T-cell (primary cell): ENCODE measurements at regions not wholly inside any gene's neighbourhood (a gene's known extent, or its start where the extent isn't known, plus 50 kb on each side); places are given as distances from the start of the nearest gene placed in this dataset.

Source experiments
- ATAC-seq, 4 experiments: fragments of 200-7000 bp in 3 of 4; fragments of 150-1000 bp in 1 of 4; cut with Tn5 transposase; replicated peaks in 1 of 4; 1 replicate in 3 of 4; 2 replicates in 1 of 4; pipeline ENCODE4 v1.10.0; 2021; ENCODE audit warnings: moderate library complexity in 3 of 4, mild to moderate bottlenecking in 2 of 4, moderate number of reproducible peaks in 1 of 4
- CTCF ChIA-PET, 2 donors: fragments of 300-600 bp; sonication (Branson Sonifier 250); formaldehyde crosslinking; loops; one replicate each; lab custom pipeline; 2022; ENCODE audit warnings: antibody characterized with exemption in 2 of 2; lab: Charles Lee
- POLR2A ChIA-PET, 2 donors: fragments of 300-600 bp; sonication (Branson Sonifier 250); formaldehyde crosslinking; loops; one replicate each; lab custom pipeline; 2022; ENCODE audit warnings: antibody characterized with exemption in 2 of 2; lab: Charles Lee
- DNase-seq, 35 experiments: peaks; one replicate each; pipeline versions ENCODE4 v3.0.0 to v3.0.0-alpha.2; 2013 to 2023
- H3K27ac ChIP-seq: one replicate; pipeline ENCODE4 v1.5.1; 2013; ENCODE audit warnings: low read length
- H3K27me3 ChIP-seq, 2 experiments: replicated peaks in 1 of 2; 1 replicate in 1 of 2; 2 replicates in 1 of 2; pipeline versions ENCODE4 v1.6.1 to v1.7.0; 2013; ENCODE audit warnings: low read length in 1 of 2, mixed read lengths in 1 of 2; ENCODE audit not compliant: control insufficient read depth in 2 of 2, insufficient read depth in 2 of 2; ENCODE audit errors: extremely low read depth in 1 of 2
- H3K36me3 ChIP-seq, 2 donors: 1 replicate in 1 of 2; 2 replicates in 1 of 2; pipeline versions ENCODE4 v1.6.1 to v1.7.0; 2013; ENCODE audit warnings: low read length in 1 of 2; ENCODE audit not compliant: control insufficient read depth in 2 of 2, insufficient read depth in 1 of 2; ENCODE audit errors: extremely low read depth in 1 of 2
- H3K4me1 ChIP-seq, 2 experiments: 1 replicate in 1 of 2; 2 replicates in 1 of 2; pipeline versions ENCODE4 v1.6.1 to v1.7.0; 2013; ENCODE audit warnings: low read length in 2 of 2, mixed read lengths in 1 of 2; ENCODE audit not compliant: insufficient read depth in 2 of 2, control insufficient read depth in 1 of 2; ENCODE audit errors: extremely low read depth in 1 of 2
- H3K4me3 ChIP-seq, 2 donors: 1 replicate in 1 of 2; 2 replicates in 1 of 2; pipeline versions ENCODE4 v1.5.1 to v1.7.0; 2013; ENCODE audit warnings: mild to moderate bottlenecking in 2 of 2, low read length in 1 of 2, moderate library complexity in 1 of 2; ENCODE audit not compliant: control insufficient read depth in 1 of 2; ENCODE audit errors: extremely low read depth in 1 of 2
- H3K9me3 ChIP-seq: 2 replicates; pipeline ENCODE4 v1.7.0; 2013
- H3K27ac Mint-ChIP-seq, 2 donors: one replicate each; pipeline ENCODE4 v1.8.0; 2020 to 2021; ENCODE audit warnings: mild to moderate bottlenecking in 2 of 2, mixed read lengths in 2 of 2
- H3K27me3 Mint-ChIP-seq, 2 donors: one replicate each; pipeline ENCODE4 v1.8.0; 2021 to 2022; ENCODE audit warnings: mixed read lengths in 2 of 2
- H3K36me3 Mint-ChIP-seq: one replicate; pipeline ENCODE4 v1.8.0; 2021; ENCODE audit warnings: mixed read lengths
- H3K4me1 Mint-ChIP-seq, 3 donors: one replicate each; pipeline ENCODE4 v1.8.0; 2020 to 2022; ENCODE audit warnings: mixed read lengths in 3 of 3, mild to moderate bottlenecking in 1 of 3
- H3K4me3 Mint-ChIP-seq, 3 donors: one replicate each; pipeline ENCODE4 v1.8.0; 2020 to 2022; ENCODE audit warnings: mild to moderate bottlenecking in 3 of 3, mixed read lengths in 3 of 3, moderate library complexity in 3 of 3
- H3K9me3 Mint-ChIP-seq, 3 donors: one replicate each; pipeline ENCODE4 v1.8.0; 2020 to 2022; ENCODE audit warnings: mixed read lengths in 3 of 3
- WGBS: methylation state at CpG from one replicate; pipeline ENCODE4 v1.1.5; 2013; ENCODE audit warnings: missing lambda C conversion rate; ENCODE audit not compliant: insufficient coverage; 5-methylcytosine and 5-hydroxymethylcytosine counted together

DNA sequence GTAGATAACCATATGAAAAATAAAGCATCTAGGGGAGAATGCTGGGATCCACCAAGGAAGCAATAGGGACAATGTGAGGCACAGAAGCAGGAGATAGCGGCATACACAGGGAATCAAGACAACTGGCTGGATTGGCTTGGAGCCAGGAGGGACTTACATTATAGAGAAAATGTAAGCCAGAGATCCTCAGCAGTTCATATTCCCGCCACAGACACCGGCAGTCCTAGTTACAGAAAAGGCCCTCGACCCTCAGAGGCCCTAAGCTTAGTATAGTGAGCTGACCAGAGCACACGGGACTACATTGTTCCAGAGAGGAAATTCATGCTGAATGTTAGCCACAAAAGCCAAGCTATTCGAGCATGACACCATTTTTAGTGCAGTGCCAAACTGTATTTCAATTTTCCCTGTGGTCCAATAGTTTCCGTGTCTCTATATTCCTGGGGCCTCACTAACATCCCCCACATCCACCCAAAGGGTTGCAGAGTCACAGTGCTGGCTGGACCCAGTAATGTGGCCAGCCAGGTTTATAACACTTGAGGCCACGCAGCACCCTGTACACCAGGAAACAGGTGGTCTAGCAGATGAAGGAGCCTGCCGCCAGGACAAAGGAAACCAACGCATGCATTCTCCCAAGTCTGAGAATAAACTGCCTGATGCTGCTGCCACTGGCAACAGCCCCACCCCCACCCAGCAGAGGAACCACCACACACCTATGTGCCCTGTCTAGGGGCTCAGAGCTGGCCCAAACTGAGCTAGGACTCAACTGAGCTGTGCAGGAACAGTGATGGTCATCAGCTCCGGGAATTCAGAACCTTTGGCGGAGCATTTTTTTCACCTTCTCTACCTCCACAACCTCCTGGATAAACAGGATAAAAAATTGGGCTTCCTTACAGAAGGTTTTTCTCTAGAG lies 693.2 kb upstream of the CHD1 start:
- H3K9me3 Mint-ChIP-seq = peaks cover 8 to 15% (median 9%) of the 10 kb centered on the region in 3 donors
- H3K27me3 Mint-ChIP-seq = no peaks in the 10 kb centered on the region
- H3K27ac ChIP-seq = no peak overlapping the region
- ChIA-PET POLR2A (no interaction called here), CTCF (no interaction called here)
- ATAC-seq (no peak), DNase-seq (no peak)
- H3K4me1 ChIP-seq = no peaks in the 10 kb centered on the region
- no peak overlapping the region for H3K4me3 Mint-ChIP-seq
- no peaks in the 10 kb centered on the region for H3K36me3 Mint-ChIP-seq
- H3K4me3 ChIP-seq = no peak overlapping the region
- no peaks in the 10 kb centered on the region for H3K36me3 ChIP-seq
- no peaks in the 10 kb centered on the region for H3K9me3 ChIP-seq
- H3K4me1 Mint-ChIP-seq = no peaks in the 10 kb centered on the region
- H3K27ac Mint-ChIP-seq = no peak overlapping the region
- 33% methylated on average over 9 of the region's 12 CpGs for WGBS
- no peaks in the 10 kb centered on the region for H3K27me3 ChIP-seq

DNA sequence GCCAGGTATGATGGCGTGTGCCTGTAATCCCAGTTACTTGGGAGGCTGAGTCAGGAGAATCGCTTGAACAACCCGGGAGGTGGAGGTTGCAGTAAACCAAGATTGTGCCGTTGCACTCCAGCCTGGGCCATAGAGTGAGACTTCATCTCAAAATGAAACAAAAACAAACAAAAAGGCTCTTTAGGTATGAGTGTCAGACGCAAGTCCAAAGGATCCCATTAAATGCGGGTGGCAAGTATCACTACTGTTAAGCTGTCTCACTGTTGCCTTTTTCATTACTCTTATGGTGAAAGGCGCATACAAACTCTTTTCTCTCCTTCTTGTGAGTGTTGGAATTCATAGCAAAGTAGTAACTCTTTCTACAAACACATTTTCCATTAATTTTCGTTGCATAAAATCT lies 688.5 kb upstream of the CHD1 start:
- H3K9me3 ChIP-seq = no peaks in the 10 kb centered on the region
- DNase-seq (no peak), ATAC-seq (no peak)
- H3K36me3 ChIP-seq = no peaks in the 10 kb centered on the region
- ChIA-PET CTCF (no interaction called here), POLR2A (no interaction called here)
- Mint-ChIP-seq H3K36me3 (no peaks in the 10 kb centered on the region), H3K4me1 (no peaks in the 10 kb centered on the region), H3K4me3 (no peak overlapping the region), H3K27ac (no peak overlapping the region), H3K9me3 (peaks cover 0 to 7% (median 5%) of the 10 kb centered on the region in 3 donors), H3K27me3 (no peaks in the 10 kb centered on the region)
- no peak overlapping the region for H3K27ac ChIP-seq
- H3K4me1 ChIP-seq = no peaks in the 10 kb centered on the region
- 100% methylated on average over 2 of the region's 8 CpGs for WGBS
- no peaks in the 10 kb centered on the region for H3K27me3 ChIP-seq
- no peak overlapping the region for H3K4me3 ChIP-seq

DNA sequence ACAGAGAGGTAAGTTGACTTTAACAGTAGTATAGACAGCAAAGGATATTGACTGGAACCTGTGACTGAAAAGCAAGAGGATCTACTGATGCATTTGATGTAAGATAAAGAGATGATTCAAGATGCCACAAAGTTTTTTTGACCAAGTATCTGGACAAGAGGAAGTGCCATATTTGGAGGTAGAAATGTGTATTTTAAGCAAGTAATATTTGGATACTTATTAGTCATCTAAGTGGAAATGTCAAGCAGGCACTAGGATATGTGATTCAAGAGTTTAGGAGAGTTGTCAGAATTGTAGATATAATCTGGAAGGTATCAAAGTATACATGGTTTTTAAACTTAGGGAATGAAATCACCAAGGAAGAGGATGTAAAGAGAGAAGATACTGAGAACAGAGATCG lies 686.1 kb upstream of the CHD1 start:
- H3K9me3 Mint-ChIP-seq = peaks cover 0 to 3% (median 0%) of the 10 kb centered on the region in 3 donors
- no peaks in the 10 kb centered on the region for H3K9me3 ChIP-seq
- POLR2A ChIA-PET = no interaction called here
- WGBS = no CpG with 5 or more reads among the region's 1 CpG
- CTCF ChIA-PET = no interaction called here
- no peak overlapping the region for H3K27ac ChIP-seq
- H3K4me3 Mint-ChIP-seq = no peak overlapping the region
- H3K36me3 ChIP-seq = no peaks in the 10 kb centered on the region
- H3K4me1 ChIP-seq = no peaks in the 10 kb centered on the region
- no peaks in the 10 kb centered on the region for H3K4me1 Mint-ChIP-seq
- no peaks in the 10 kb centered on the region for H3K36me3 Mint-ChIP-seq
- DNase-seq (no peak), ATAC-seq (no peak)
- no peak overlapping the region for H3K27ac Mint-ChIP-seq
- H3K27me3 ChIP-seq = no peaks in the 10 kb centered on the region
- no peak overlapping the region for H3K4me3 ChIP-seq
- no peaks in the 10 kb centered on the region for H3K27me3 Mint-ChIP-seq

DNA sequence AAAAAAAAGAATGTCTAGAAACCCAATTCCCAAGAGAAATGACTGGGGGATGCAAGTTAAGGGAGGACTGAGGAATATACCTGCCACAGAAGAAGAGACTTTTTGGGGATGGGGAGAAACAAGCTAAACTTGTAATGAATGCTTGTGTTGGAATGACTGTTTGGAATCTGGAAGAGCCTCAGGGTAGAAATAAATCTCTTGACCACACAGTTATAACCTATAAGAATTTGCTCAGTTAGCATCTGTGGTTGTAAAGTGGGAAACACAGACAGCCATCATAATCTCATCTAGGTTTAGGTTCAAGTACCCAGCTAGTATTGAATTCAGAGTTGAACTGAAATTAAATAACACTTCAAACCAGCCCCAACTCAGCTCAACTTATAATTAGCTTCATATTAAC lies 678.3 kb upstream of the CHD1 start:
- Histone ChIP-seq H3K27ac (no peak overlapping the region), H3K36me3 (no peaks in the 10 kb centered on the region), H3K4me1 (no peaks in the 10 kb centered on the region), H3K27me3 (no peaks in the 10 kb centered on the region), H3K9me3 (no peaks in the 10 kb centered on the region), H3K4me3 (no peak overlapping the region)
- ATAC-seq (no peak), DNase-seq (no peak)
- Mint-ChIP-seq H3K27me3 (no peaks in the 10 kb centered on the region), H3K4me3 (no peak overlapping the region), H3K4me1 (no peaks in the 10 kb centered on the region), H3K36me3 (no peaks in the 10 kb centered on the region), H3K9me3 (peaks cover 0 to 2% (median 0%) of the 10 kb centered on the region in 3 donors), H3K27ac (no peak overlapping the region)
- POLR2A ChIA-PET = no interaction called here
- CTCF ChIA-PET = no interaction called here

DNA sequence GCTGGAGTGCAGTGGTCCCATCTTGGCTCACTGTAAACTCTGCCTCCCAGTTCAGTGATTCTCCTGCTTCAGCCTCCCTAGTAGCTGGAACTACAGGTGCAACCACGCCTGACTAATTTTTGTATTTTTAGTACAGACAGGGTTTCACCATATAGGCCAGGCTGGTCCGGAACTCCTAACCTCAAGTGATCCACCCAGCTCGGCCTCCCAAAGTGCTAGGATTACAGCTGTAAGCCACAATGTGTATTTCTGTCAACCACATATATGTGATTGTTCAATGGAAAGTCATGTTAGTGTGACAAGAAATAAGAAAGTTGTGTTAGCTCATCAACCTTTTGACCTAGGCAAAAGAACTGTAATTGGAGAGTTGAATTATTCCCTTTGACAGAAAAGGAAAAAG lies 677.1 kb upstream of the CHD1 start:
- no peaks in the 10 kb centered on the region for H3K9me3 ChIP-seq

DNA sequence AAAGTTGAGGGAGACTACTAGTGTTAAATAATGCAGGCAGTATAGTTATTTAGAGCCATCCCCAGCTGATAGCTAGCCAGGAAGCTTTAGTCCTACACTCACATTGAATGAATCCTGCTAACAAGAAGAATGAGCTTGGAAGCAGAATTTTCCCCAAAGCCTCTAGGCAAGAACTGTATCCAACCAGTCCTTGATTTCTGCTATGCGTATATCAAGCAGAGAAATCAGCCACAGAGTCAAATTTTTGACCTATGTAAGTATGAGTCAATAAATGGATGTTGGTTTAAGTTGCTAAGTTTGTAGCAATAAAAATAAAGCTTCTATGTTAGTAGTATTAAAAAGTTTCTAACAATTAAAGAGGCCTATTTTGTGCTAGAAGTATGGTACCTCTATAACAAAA lies 672.1 kb upstream of the CHD1 start:
- no peak overlapping the region for H3K27ac ChIP-seq
- POLR2A ChIA-PET = no interaction called here
- H3K4me3 ChIP-seq = no peak overlapping the region
- Mint-ChIP-seq H3K27ac (no peak overlapping the region), H3K4me1 (no peaks in the 10 kb centered on the region), H3K4me3 (no peak overlapping the region), H3K36me3 (no peaks in the 10 kb centered on the region), H3K27me3 (no peaks in the 10 kb centered on the region), H3K9me3 (peaks cover 0 to 5% (median 4%) of the 10 kb centered on the region in 3 donors)
- ATAC-seq (no peak), DNase-seq (no peak)
- CTCF ChIA-PET = no interaction called here
- H3K36me3 ChIP-seq = no peaks in the 10 kb centered on the region
- H3K9me3 ChIP-seq = no peaks in the 10 kb centered on the region
- WGBS = no CpG with 5 or more reads among the region's 1 CpG
- H3K4me1 ChIP-seq = no peaks in the 10 kb centered on the region
- no peaks in the 10 kb centered on the region for H3K27me3 ChIP-seq

More for the DNA sequence above, 677.1 kb upstream of the CHD1 start:
- no peaks in the 10 kb centered on the region for H3K27me3 Mint-ChIP-seq
- ChIA-PET POLR2A (no interaction called here), CTCF (no interaction called here)
- Histone ChIP-seq H3K4me3 (no peak overlapping the region), H3K36me3 (no peaks in the 10 kb centered on the region), H3K27ac (no peak overlapping the region), H3K27me3 (no peaks in the 10 kb centered on the region), H3K4me1 (no peaks in the 10 kb centered on the region)
- H3K36me3 Mint-ChIP-seq = no peaks in the 10 kb centered on the region
- H3K4me3 Mint-ChIP-seq = no peak overlapping the region
- WGBS = 67% methylated on average over 1 of the region's 3 CpGs
- no peak overlapping the region for H3K27ac Mint-ChIP-seq
- H3K9me3 Mint-ChIP-seq = peaks cover 0 to 2% (median 0%) of the 10 kb centered on the region in 3 donors
- ATAC-seq (no peak), DNase-seq (no peak)
- H3K4me1 Mint-ChIP-seq = no peaks in the 10 kb centered on the region
